T-helper 17 cell (primary cell): ENCODE measurements at regions not wholly inside any gene's neighbourhood (a gene's known extent, or its start where the extent isn't known, plus 50 kb on each side); places are given as distances from the start of the nearest gene placed in this dataset.

ENCODE experiments used
- ATAC-seq: fragments of 150-1000 bp; cut with Tn5 transposase; 2 replicates; pipeline ENCODE4 v1.10.0; 2021; ENCODE audit warnings: mild to moderate bottlenecking, moderate library complexity
- DNase-seq, 3 donors: peaks; one replicate each; pipeline versions ENCODE4 v3.0.0 to v3.0.0-alpha.2; 2020 to 2021
- H3K9me3 ChIP-seq: one replicate; pipeline ENCODE4 v1.7.0; 2013; ENCODE audit warnings: low read length, mild to moderate bottlenecking; ENCODE audit not compliant: control insufficient read depth, poor library complexity, severe bottlenecking
- H3K27ac Mint-ChIP-seq: one replicate; pipeline ENCODE4 v1.8.0; 2022; ENCODE audit warnings: mild to moderate bottlenecking, moderate library complexity, mixed read lengths
- H3K27me3 Mint-ChIP-seq: one replicate; pipeline ENCODE4 v1.8.0; 2022; ENCODE audit warnings: mixed read lengths
- H3K36me3 Mint-ChIP-seq: one replicate; pipeline ENCODE4 v1.8.0; 2022; ENCODE audit warnings: low read depth, mixed read lengths
- H3K4me1 Mint-ChIP-seq: one replicate; pipeline ENCODE4 v1.8.0; 2022; ENCODE audit warnings: mild to moderate bottlenecking, mixed read lengths
- H3K4me3 Mint-ChIP-seq: one replicate; pipeline ENCODE4 v1.8.0; 2022; ENCODE audit warnings: mild to moderate bottlenecking, moderate library complexity, mixed read lengths

GRCh38 chr4:127212701-127213100 is 420.1 kb upstream of the INTU start:
- no peak for DNase-seq
- H3K4me3 Mint-ChIP-seq: no peak overlapping the region
- no peaks in the 10 kb centered on the region for H3K36me3 Mint-ChIP-seq
- H3K9me3 ChIP-seq: no peaks in the 10 kb centered on the region
- ATAC-seq: no peak
- no peak overlapping the region for H3K27ac Mint-ChIP-seq
- no peaks in the 10 kb centered on the region for H3K4me1 Mint-ChIP-seq
- H3K27me3 Mint-ChIP-seq: no peaks in the 10 kb centered on the region

DNA sequence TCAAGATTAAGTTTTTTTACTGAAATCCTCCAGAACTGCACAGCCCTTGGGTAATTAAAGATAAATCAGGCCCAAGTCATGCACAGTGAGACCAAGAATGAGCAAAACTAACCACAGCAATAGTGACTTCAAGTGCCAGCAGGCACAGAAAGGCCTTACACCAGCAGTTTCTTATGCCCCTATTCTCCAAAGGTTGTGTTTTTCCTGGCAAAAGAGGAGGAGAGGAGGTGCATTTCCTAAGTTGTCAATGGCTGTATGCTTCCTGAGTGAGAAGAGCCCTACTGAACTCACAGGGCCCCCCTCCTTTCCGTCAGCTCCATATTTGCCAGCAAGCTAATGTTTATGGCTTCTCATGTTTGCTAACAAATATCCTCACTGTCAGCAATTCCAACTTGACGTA is 418.7 kb upstream of the INTU start:
- no peaks in the 10 kb centered on the region for H3K9me3 ChIP-seq
- Mint-ChIP-seq H3K4me1 (no peaks in the 10 kb centered on the region), H3K4me3 (no peak overlapping the region), H3K36me3 (no peaks in the 10 kb centered on the region), H3K27ac (no peak overlapping the region), H3K27me3 (no peaks in the 10 kb centered on the region)
- ATAC-seq (no peak), DNase-seq (no peak)

GRCh38 chr4:127214931-127215330 is 417.8 kb upstream of the INTU start:
- no peak overlapping the region for H3K4me3 Mint-ChIP-seq
- H3K27me3 Mint-ChIP-seq: no peaks in the 10 kb centered on the region
- no peaks in the 10 kb centered on the region for H3K4me1 Mint-ChIP-seq
- ATAC-seq: no peak
- no peak for DNase-seq
- H3K36me3 Mint-ChIP-seq: no peaks in the 10 kb centered on the region
- no peak overlapping the region for H3K27ac Mint-ChIP-seq
- H3K9me3 ChIP-seq: no peaks in the 10 kb centered on the region

GRCh38 chr4:127217586-127218229 is 415.0 kb upstream of the INTU start:
- H3K27ac Mint-ChIP-seq: no peak overlapping the region
- H3K36me3 Mint-ChIP-seq: no peaks in the 10 kb centered on the region
- DNase-seq (no peak), ATAC-seq (no peak)
- H3K4me1 Mint-ChIP-seq: no peaks in the 10 kb centered on the region
- no peaks in the 10 kb centered on the region for H3K9me3 ChIP-seq
- H3K27me3 Mint-ChIP-seq: no peaks in the 10 kb centered on the region
- H3K4me3 Mint-ChIP-seq: no peak overlapping the region

DNA sequence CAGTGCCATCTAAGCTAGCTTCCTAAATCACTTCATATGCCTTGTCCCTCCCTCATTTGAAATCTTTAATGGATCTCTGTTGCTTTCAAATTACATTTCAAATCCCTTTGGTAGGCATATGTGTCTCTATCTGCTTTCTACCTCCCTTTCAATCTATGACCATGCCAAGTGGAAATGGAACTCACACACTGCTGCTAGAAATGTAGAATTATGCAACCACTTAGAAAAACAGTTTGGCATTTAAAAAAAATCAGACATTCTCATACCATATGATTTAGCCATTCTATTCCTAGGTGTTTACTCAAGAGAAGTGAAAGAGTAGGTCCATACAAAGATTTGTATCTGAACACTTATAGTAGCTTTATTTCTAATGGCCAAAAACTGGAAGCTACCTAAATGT is 413.5 kb upstream of the INTU start:
- no peaks in the 10 kb centered on the region for H3K27me3 Mint-ChIP-seq
- DNase-seq: no peak
- no peaks in the 10 kb centered on the region for H3K4me1 Mint-ChIP-seq
- ATAC-seq: no peak
- no peak overlapping the region for H3K4me3 Mint-ChIP-seq
- no peaks in the 10 kb centered on the region for H3K36me3 Mint-ChIP-seq
- no peak overlapping the region for H3K27ac Mint-ChIP-seq
- H3K9me3 ChIP-seq: no peaks in the 10 kb centered on the region

DNA sequence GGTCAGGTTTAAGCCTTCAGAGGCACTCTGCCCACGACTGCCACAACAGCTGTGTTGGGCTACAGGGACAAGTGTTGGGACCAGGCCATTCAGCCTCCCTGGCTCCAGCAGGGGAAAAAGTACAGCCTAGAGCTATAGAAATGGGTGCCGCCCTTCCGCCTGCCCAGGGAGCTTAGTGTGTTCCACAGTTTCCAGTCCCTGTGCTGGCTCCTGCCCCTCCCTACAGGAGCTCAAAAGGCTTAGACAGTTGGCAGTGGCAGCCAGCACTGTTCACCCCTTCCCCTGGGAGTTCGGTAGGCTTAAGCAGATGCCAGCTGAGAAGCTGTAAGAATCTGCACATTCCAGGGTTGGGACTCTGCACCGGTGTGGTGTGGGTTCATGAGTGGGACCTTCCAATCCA is 408.2 kb upstream of the INTU start:
- no peaks in the 10 kb centered on the region for H3K9me3 ChIP-seq
- no peak for ATAC-seq
- Mint-ChIP-seq H3K4me3 (no peak overlapping the region), H3K27me3 (no peaks in the 10 kb centered on the region), H3K27ac (no peak overlapping the region), H3K4me1 (no peaks in the 10 kb centered on the region), H3K36me3 (no peaks in the 10 kb centered on the region)
- no peak for DNase-seq

GRCh38 chr4:127229855-127230608 is 402.7 kb upstream of the INTU start:
- Mint-ChIP-seq H3K36me3 (no peaks in the 10 kb centered on the region), H3K27ac (no peak overlapping the region), H3K4me3 (no peak overlapping the region), H3K27me3 (no peaks in the 10 kb centered on the region), H3K4me1 (no peaks in the 10 kb centered on the region)
- H3K9me3 ChIP-seq: no peaks in the 10 kb centered on the region
- no peak for DNase-seq
- ATAC-seq: no peak

GRCh38 chr4:127236889-127237288 is 395.9 kb upstream of the INTU start:
- ATAC-seq: no peak
- no peak overlapping the region for H3K27ac Mint-ChIP-seq
- no peaks in the 10 kb centered on the region for H3K36me3 Mint-ChIP-seq
- DNase-seq: no peak
- no peaks in the 10 kb centered on the region for H3K27me3 Mint-ChIP-seq
- no peaks in the 10 kb centered on the region for H3K9me3 ChIP-seq
- H3K4me3 Mint-ChIP-seq: no peak overlapping the region
- no peaks in the 10 kb centered on the region for H3K4me1 Mint-ChIP-seq

DNA sequence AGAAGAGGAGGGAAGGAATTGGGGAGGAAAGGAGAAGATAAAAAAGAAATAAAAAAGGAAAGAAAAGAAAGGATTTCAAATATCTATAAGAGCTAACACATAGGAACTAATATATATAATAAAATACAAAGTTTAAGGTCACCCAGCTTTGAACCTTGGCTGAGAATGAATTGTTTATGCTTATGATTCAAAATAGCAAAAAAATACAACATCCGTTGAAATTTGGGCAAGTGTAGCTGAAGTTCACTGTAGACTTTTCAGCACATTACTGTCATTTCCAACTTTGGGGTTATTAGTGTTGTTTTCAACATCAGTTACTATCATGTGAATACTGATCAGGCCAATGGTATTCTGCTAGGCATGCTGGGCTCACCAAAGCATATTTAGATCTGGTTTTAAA is 395.2 kb upstream of the INTU start:
- Mint-ChIP-seq H3K27me3 (no peaks in the 10 kb centered on the region), H3K4me1 (no peaks in the 10 kb centered on the region), H3K27ac (no peak overlapping the region), H3K36me3 (no peaks in the 10 kb centered on the region), H3K4me3 (no peak overlapping the region)
- H3K9me3 ChIP-seq: no peaks in the 10 kb centered on the region
- ATAC-seq (no peak), DNase-seq (no peak)

DNA sequence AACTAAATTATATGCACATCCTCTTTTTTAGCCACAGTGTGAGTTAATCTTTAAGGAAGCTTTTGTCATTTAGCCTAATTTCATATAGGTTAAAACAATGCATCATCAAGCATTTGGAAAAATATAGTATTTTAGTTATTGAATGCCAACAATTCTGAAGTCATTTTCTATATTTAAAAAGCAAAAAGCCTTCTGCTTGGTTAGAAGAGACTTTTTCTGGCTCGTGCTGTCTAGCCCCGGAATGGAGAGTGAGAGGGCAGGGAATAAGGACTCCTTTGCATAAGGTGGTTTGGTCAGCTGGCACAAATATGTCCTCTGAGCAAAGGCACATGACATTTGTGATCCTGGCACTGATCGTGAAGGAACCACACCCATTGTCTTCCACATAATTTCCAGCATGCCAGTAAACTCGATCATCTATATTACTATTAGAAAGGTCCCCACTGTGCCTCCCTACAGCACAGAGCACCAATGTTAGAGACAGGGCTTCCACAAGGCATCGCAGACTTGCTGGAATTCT is 393.7 kb upstream of the INTU start:
- DNase-seq (no peak), ATAC-seq (no peak)
- no peaks in the 10 kb centered on the region for H3K9me3 ChIP-seq
- Mint-ChIP-seq H3K27me3 (no peaks in the 10 kb centered on the region), H3K27ac (no peak overlapping the region), H3K4me1 (no peaks in the 10 kb centered on the region), H3K36me3 (no peaks in the 10 kb centered on the region), H3K4me3 (no peak overlapping the region)

DNA sequence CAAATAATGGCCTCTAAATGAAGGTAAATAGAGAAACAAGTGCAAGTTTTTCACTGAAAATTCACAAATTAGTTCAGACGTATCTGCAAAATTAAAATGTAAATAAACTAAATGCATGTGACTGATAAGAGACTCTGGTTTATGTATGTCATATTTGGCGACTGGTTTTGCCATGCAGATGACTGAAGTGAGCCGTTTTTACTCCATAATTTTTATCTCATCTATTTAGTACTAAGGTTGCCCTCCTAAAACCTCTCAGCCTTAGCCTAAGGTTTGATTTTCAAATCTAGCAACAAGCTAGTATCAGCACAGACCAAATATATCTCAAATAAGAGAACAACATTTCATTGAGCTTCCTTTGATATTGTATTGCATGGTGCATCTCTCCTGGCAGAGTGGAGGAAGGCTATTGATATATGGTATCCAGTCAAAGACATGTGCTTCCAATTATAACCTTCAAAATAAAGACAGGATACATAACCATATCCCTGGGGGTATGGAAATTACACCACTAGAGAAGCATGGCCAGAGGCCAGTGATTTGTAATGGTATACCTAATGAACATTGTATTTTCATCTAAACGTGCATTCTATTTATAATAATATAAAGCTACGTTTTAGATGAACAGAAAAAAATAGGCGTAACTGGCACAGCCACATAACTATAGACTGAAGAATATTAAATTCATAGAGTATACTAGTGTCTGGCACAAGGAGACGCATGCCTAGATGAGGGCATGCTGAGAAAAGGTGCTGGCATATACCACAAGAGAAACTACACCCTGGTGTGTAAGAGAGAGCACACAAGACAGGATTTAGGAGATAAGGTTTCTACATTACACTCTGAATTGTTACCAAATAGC is 392.6 kb upstream of the INTU start:
- no peaks in the 10 kb centered on the region for H3K36me3 Mint-ChIP-seq
- no peak for DNase-seq

GRCh38 chr4:127240764-127241105 is 392.0 kb upstream of the INTU start:
- no peak for ATAC-seq
- Mint-ChIP-seq H3K4me3 (no peak overlapping the region), H3K27me3 (no peaks in the 10 kb centered on the region), H3K4me1 (no peaks in the 10 kb centered on the region), H3K36me3 (no peaks in the 10 kb centered on the region), H3K27ac (no peak overlapping the region)
- H3K9me3 ChIP-seq: no peaks in the 10 kb centered on the region
- DNase-seq: no peak

More for the DNA sequence above, 392.6 kb upstream of the INTU start:
- H3K4me3 Mint-ChIP-seq: no peak overlapping the region
- no peak for ATAC-seq
- no peaks in the 10 kb centered on the region for H3K27me3 Mint-ChIP-seq
- H3K27ac Mint-ChIP-seq: no peak overlapping the region
- no peaks in the 10 kb centered on the region for H3K9me3 ChIP-seq
- no peaks in the 10 kb centered on the region for H3K4me1 Mint-ChIP-seq

GRCh38 chr4:127244515-127244914 is 388.2 kb upstream of the INTU start:
- DNase-seq (no peak), ATAC-seq (no peak)
- H3K4me1 Mint-ChIP-seq: no peaks in the 10 kb centered on the region
- H3K27me3 Mint-ChIP-seq: no peaks in the 10 kb centered on the region
- no peaks in the 10 kb centered on the region for H3K36me3 Mint-ChIP-seq
- no peaks in the 10 kb centered on the region for H3K9me3 ChIP-seq
- no peak overlapping the region for H3K4me3 Mint-ChIP-seq
- no peak overlapping the region for H3K27ac Mint-ChIP-seq
